ELR (cell line): ENCODE measurements at regions not wholly inside any gene's neighbourhood (a gene's known extent, or its start where the extent isn't known, plus 50 kb on each side); places are given as distances from the start of the nearest gene placed in this dataset.

Source experiments
- DNase-seq: peaks from one replicate; pipeline ENCODE4 v3.0.0-alpha.2; 2015; ENCODE audit warnings: low read depth

DNA sequence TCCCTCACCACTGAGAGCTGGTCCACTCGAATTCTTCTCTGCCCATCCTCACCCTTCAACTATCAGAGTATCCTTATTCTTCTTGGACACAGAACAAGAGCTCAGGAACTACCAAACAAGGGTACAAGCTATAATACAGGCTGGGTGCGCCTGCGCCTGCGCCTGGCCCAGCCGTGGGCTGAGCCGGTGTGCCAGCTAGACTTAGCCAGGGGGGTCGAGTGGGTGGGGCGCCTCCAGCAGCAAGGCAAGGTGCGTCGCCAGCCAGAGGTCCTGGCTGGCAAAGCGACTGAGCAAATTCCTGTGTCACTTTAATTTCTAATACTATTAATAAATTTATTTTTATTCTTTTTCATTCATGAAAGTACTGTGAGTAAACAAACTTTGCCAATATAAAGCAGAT lies 1072.6 kb upstream of the PIK3C3 start:
- no peak for DNase-seq

DNA sequence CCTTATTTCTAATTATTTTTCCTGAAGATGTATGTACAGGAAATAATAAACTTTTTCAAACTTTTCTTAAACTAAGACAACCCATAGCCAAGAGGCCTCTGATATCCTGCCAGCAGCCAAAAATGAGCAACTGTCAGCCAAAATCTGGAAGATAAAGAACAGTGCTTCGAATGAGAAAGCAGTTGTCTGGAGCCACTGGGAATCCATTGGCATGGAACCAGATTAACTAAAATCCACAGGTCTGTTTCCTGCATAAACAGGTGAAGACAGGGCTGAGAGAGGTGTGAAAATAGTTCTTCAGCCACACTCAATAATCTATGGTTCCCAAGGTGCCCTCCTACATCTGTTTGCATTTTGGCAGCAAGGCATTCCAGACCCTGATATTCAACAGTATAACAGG lies 1076.7 kb upstream of the PIK3C3 start:
- no peak for DNase-seq

DNA sequence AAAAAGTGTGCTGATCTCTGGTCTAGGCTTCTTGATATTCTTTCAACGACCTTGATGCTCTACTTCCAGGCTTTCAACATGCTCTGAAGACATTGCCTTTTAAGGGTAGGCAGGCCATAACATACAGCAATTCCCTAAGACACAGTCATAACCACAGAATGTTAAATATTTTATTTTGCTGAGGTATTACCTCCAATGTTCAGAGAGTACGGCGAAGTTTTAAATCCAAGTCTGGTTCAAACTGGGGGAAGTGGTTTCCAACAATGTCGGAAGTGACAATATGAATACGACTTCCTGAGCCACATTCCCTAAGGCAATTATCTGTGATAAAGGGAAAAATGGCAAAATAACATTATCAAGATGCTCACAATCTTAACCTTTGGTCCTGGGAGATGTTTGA lies 1077.9 kb upstream of the PIK3C3 start:
- DNase-seq, result peak; percentile 84

DNA sequence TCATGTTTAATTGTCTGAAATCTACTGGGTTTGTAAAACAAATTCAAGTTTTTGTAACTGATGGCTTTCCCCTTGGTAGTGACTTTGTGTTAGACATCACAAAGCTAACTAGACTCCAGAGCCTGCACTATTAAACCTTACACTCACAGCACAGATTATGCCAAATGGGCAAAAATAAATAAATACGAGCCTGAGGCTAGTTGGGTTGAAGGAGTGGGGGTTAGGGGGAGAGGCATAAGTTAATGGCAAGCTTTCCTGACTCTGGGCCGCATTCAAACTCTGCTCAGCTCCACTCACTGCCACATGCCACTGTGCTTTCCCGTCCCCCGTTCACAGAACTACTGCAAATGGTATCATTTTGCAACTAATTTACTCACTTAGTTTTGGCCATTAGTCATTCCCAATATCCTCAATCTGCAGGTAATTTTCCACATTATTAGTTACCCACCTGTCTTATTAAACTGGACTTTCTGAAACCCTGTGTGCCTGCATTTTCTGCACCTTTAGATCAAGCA lies 1079.9 kb upstream of the PIK3C3 start:
- no peak for DNase-seq

DNA sequence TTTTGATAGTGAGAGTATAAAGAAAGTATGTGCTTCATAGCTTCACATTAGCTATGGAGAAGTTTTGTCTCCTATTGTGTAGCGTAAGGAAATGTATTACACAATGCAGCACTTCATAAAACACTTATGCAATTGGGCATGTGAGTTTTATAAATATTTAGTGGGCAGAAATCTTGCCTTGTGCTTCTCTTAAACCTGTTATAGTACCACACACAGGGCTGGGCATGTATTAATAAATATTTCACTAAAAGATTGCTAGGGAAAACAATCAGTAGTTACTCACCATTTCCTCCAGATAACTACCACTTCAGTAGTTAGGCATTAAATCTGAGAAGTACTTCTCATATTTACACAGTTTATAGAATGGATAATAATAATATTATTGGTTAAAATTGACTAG lies 1080.8 kb upstream of the PIK3C3 start:
- peak; percentile 15 for DNase-seq

DNA sequence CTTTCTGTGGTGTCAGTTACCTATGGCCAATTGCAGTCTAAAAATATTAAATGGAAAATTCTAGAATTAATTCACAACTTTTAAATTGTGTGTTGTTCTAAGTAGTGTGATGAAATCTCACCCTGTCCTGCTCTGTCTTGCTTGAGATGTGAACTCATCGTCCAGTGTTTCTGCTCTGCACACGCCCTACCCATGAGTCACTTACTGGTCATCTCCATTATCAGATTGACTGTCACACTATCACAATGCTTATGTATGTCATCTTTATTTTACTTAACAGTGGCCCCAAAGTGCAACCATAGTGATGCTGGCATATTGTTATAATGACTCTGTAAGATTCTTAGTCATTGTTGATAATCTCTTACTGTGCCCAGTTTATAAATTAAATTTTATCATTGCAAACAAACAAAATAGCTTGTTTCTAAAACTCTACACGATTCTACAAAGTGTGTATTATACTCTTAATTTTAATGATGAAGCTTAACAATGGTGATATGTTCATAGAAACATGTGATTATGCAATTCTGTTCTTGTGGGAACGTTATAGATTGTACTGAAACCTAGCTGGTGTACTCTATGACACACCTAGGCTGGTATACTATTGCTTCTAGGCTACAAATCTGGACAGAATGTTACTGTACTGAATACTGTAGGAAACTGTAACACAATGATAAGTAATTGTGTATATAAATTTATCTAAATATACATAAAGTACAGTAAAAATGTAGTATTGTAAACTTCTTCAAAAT lies 1086.8 kb upstream of the PIK3C3 start:
- peak; percentile 92 for DNase-seq

DNA sequence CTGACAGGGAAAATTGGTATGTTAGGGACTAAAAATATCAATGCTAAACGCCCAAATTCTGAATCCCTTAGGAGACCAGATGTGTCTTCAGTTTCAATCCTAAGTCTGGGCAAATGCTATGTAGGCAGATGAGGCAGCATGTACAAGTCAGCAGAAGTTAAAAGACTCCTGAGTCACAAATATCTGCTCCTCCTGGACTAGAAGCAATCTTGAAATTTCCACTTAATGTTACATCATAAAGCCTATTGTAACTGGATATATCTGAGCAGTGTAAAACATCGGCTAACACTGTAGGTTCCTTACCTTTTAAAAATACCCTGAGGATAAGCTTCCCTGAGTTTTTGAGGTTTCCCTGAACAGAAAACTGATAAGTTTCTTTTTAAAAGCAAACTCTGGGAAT lies 1087.6 kb upstream of the PIK3C3 start:
- peak; percentile 78 for DNase-seq

DNA sequence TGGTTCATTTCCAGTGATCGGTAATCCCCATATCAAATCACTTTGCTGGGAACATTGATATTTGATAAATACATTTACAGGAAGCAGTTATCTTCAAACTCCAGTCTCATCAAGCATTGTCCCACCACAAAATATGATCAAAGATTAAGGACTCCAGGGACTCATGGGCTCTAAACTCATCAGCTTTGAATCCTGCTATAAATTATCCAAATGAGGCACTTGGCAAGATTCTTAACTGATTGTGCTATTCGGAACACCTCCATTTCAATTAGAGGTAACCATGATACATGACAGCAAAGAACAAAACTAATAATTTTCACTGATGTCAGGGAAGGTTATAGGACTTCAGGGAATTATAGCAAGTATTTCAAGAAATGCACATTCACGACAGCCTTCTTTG lies 1088.1 kb upstream of the PIK3C3 start:
- DNase-seq, result no peak

DNA sequence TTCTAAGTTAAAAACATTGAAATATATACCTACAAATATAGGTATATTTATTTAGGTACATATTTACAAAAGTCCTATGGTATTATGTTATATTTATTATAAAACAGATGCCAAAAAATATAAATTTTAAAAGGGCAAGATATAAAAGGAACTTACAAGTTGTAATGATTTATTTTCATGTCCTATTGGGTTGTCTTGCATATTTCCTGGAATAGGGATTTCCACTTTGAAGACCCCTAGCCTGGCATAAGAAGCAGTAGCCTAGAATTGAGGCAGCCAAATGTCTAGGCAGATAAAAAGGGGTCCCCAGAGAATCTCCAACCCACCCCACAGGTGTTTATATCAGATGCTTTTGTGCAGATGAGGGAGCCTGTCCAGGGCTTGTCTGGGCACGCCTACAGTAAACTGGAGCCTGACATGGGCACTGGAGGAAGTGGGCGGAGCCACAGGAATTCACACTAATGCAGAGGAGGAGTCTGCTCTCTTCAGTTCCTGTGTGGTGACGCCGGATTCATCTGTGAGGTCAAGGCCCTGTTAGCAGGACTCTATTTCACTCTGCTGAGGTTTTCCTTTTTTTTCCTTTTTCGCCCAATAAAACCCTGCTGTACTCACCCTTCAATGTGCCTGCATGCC lies 1088.9 kb upstream of the PIK3C3 start:
- DNase-seq, result peak; percentile 44

DNA sequence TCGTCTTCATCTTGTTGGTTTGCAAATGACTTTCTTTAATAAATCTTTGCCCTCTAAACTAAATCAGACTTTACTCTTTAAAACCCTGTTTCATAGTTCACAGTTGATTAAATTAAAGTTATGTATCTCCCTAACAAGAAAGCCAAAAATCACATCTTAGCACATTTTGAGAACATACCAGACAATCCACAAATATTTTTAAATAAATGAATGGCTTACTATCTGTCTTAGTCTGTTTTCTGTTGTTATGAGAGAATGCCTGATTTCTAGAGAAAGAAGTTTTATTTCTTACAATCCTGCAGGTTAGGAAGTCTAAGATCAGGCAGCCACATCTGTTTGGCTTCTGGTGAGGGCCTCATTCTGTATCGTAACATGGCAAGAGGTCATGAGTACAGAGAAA lies 1090.2 kb upstream of the PIK3C3 start:
- DNase-seq, result no peak

DNA sequence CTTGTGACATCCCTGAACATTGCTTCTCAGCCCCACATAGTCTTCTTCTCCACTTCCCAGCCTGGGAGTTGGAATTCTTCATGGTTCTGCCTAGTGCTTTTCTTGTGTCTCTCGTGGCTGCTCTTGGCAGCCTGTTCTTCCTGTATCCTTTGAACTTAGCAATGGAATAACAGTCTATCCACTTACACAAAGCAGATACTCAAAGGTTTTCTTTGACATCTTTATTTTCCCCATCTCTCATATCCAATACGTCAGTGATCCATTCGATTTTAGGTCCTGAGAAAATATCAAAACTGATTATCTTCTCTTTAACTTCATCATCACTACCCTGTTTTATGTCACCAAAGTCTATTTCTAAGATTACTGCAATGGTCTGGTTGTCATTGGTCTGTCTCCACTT lies 1091.2 kb upstream of the PIK3C3 start:
- DNase-seq, result no peak

DNA sequence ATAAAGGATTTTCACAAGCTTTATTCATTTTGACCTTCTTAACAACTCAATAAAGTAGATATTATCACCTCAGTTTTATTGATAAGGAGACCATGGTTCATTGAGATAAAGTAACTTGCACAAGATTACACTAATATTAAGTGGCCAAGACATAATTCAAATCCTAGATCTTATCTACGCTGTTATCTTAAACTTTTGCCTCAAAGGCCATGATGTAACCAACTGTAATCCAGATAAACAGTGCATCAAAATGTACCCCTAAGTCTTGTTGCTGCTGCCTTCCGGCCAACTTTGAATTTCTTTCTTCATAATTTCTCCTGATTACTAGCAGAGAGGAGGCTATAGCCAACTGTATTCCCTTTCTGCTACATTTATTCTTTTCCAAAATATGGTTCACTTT lies 1094.8 kb upstream of the PIK3C3 start:
- no peak for DNase-seq

DNA sequence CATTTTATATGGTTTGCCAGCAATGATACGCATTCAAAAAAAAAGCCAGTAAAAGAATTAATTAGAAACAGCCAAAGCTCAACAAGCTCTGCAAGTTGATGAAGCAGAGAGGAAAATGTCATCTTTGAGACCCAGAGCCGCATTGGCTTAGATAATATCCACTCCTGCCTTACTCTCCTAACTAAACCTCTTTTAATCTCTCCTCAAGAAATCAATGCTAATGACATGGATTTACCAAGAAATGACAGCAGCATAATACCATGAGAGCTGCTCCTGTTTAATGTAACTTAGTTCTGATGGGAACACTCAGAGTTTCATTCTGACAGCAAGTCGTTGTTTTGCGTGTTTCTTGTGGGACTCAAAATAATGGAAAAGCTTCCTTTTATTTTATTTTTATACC lies 1099.4 kb upstream of the PIK3C3 start:
- no peak for DNase-seq

DNA sequence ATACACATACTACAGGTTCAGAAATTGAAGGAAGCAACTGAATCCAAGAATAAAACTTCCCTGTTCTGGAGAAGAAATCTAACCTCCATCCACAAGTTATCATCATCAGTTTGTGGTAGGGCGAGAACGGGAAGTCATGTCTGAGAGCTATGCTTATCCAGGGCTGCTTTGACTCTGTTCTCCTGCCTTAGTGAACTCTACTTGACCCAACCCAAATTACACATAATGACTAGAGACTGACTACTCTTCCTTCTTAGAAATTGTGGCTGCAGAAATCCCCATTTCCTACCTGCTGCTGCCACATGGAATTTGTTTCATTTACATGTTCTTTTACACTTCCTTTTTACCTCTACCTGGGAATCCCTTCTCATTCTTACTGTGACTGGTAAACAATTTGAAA lies 1102.6 kb upstream of the PIK3C3 start:
- DNase-seq, result peak; percentile 21

DNA sequence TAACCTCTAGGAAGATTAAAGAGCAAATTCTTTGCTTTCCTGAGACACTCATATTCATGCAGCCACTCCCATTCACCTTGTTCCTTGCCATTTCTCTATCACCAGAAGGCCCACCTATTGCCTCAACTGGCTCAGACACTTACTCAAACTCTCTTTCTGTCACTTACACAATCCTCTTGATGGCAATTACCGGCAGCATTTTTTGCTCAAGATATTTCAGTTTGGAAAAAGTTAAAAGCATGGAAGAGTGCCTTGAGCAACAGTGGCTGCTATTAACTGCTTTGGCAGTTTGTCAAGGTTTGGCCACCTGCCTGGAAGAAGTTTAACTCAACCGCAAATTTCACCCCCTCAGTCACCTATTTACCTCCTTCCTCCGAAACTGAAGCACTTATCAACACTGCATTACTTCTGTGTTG lies 1104.0 kb upstream of the PIK3C3 start:
- DNase-seq, result no peak

DNA sequence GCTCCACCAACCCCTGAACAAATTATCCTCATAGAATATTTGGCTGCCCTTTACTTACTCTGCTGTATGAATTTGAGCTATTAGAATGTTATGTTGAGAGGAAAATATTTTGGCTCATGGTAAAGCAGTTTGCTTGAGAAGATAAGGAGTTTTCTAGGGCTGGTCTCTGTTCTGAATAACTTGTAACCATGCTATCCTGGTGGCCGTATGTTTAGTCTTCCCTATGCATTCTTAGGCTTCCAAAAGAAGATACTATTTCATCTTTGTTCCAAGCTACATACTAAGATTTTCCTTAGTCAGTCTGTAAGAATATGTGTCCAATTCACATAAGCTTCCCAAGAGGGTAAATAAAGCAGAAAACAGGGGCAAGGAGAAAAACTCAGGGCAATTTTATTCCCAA lies 1105.1 kb upstream of the PIK3C3 start:
- DNase-seq, result no peak

DNA sequence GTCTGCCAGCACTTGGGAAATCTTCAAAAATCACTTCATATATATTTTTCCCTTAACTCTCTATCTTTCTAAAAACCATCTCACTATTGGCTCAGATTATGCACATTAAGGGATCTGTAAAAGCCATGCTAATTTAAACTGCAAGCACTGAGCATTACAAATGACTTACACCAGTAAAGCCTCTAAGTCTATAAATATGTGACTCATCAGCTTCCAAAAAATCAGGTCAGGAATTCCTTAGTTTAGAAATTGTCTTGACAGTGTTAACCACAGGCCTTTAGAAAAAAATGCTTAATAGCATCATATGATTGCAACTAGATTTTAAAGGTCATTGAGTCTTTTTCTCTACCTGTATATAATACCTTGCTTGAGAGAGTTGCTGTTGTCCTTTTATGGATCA lies 1113.6 kb upstream of the PIK3C3 start:
- peak; percentile 51 for DNase-seq

DNA sequence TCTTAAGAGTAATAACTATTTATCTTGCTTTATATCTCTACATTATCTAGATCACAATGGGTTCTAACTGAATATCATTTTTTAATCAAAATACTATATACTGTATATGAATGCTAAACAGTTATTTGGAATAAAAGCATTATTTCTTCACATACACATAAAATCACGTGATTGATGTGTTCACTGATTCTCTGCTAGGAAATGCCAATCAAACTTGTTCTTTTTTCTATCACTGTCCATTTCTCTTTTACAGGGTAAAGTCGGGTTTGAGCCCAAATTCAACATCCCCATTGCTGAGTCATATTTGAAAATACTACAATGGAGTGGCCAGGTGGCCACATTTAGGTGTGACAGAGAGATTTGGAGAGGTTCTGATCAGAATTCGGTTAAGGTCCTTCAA lies 1114.0 kb upstream of the PIK3C3 start:
- no peak for DNase-seq

DNA sequence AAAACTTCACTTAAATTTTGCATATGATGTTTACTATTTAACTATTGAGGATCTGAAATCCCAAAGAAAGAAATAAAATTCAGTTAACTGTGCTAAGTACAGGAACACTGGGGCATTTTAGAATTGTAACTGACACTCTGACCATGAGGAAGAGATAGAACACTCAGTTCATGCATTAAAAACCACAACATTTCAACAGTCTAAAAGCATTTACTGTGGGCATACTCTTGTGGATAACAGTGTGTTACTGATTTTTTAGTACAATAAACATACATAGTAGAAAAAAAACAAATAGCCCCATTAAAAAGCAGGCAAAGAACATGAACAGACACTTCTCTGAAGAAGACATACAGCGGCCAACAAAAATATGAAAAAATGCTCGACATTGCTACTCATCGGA lies 1122.7 kb upstream of the PIK3C3 start:
- DNase-seq, result no peak

DNA sequence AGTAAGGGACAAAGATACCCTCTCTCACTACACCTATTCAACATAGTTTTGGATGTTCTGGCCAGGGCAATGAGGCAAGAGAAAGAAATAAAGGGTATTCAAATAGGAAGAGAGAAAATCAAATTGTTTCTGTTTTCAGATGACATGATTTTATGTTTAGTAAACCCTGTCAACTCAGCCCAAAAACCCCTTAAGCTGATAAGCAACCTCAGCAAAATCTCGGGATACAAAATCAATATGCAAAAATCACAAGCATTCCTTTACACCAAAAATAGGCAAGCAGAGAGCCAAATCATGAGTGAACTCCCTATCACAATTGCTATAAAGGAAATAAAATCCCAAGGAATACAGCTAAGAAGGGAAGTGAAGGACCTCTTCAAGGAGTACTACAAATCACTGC lies 1130.7 kb upstream of the PIK3C3 start:
- DNase-seq, result no peak

DNA sequence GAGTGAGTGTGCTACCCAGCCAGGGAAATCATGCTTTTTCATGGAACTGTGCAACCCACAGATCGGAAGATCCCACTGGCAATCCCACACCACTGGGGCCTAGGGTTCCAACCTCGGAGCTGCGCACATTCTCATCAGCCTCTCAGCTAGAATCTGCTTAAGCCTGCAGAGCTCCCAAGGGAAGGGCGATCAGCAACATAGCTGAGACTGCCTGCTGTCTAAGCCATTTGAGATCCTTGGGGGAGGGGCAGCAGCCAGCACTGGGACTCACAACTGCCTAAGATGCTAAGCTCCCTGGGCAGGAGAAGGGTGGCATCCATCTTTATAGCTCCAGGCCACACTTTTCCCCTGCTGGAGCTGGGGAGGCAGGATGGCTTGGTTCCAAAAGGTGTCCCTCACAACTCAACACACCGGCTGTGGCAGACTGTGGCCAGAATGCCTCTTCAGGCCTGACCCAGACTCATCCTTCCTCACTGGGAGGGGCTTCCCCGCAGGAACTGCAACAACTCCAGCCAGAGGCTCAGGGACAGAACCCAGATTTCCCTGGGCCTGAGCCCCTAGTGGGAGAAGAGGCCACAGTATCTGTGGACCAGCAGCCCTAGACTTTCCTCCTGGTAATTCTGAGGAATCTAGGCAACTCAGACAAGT lies 1133.3 kb upstream of the PIK3C3 start:
- DNase-seq, result no peak

DNA sequence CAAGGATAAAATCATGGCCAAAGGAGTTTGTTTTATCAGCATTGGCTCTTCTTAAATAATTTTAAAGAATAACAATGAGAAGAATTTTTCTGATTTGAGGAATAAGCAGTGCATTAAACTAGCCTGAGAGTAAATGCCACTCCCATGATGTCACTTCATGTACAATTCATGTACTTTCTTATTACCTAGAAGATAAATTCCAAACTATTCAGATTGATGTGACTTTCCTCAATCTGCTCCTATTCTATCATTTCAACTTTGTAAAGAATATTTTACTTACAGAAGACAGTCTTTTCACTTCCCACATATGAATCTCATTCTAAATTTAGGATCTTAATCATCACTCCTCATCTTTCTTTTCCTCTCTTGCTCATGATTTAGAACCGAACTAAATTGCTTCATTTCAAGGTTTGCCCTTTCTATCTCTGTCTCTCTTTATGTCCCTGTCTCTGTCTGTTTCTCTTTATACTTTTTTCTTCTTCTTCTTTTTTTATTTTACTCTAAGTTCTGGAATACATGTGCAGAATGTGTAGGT lies 1142.0 kb upstream of the PIK3C3 start:
- no peak for DNase-seq

DNA sequence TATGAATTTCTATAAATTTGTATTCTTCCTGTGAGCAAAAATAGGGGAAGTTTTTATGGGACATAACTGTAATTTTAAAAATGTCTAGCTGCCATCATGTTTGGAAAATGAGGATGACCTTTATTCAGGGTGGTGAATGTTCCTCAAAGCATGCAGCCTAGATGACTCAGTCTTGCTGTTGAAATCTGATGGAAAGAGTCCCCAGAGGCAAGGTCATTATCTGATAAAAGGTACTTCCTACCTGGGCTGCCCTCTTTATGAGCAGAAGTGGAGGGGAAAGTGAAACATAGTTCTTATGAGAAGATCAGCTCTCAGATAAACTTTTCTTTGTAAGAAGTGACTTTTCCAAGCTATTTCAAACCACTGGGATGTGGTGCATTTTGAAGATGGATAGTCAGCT lies 1144.7 kb upstream of the PIK3C3 start:
- peak; percentile 50 for DNase-seq
